Cerebellar cortex (tissue), 1 donor: ENCODE measurements at regions not wholly inside any gene's neighbourhood (a gene's known extent, or its start where the extent isn't known, plus 50 kb on each side); places are given as distances from the start of the nearest gene placed in this dataset.
"Not testable (repeated sequence)": the region's sequence is repeated elsewhere in the genome, so short reads cannot be mapped to it uniquely, and the experiment has no call there.

Experiments used
- DNase-seq: peaks from one replicate; pipeline ENCODE4 v3.0.0-alpha.2; 2015; ENCODE audit warnings: low spot score

- no peak for DNase-seq
These were observed 80.0 kb upstream of the RPH3A start for GRCh38 chr12:112711507-112711906.

GRCh38 chr12:112712751-112713150 is 78.8 kb upstream of the RPH3A start:
- DNase-seq, result not testable (repeated sequence)

- DNase-seq, result no peak
These were observed 78.1 kb upstream of the RPH3A start for GRCh38 chr12:112713471-112713870.

GRCh38 chr12:112714166-112714710 is 77.3 kb upstream of the RPH3A start:
- no peak for DNase-seq

GRCh38 chr12:112716099-112717093 is 75.2 kb upstream of the RPH3A start:
- DNase-seq, result peak; percentile 9

- no peak for DNase-seq
These were observed 62.7 kb upstream of the RPH3A start for GRCh38 chr12:112728864-112729263.

GRCh38 chr12:112734859-112735695 is 56.5 kb upstream of the RPH3A start:
- no peak for DNase-seq

- DNase-seq, result peak; percentile 37
These were observed 53.0 kb upstream of the RPH3A start for GRCh38 chr12:112738531-112738930.

GRCh38 chr12:112740387-112740934 is 51.1 kb upstream of the RPH3A start:
- no peak for DNase-seq

- DNase-seq, result peak; percentile 7
These were observed 50.4 kb upstream of the RPH3A start for GRCh38 chr12:112741106-112741505.
